Colonic mucosa (tissue), 4 donors: ENCODE measurements at regions not wholly inside any gene's neighbourhood (a gene's known extent, or its start where the extent isn't known, plus 50 kb on each side); places are given as distances from the start of the nearest gene placed in this dataset.

Source experiments
- DNase-seq: peaks from one replicate; pipeline ENCODE4 v3.0.0-alpha.2; 2020
- H3K27ac ChIP-seq: fragments of 200-600 bp; one replicate; pipeline ENCODE4 v1.8.0; 2021
- H3K27me3 ChIP-seq: fragments of 200-600 bp; one replicate; pipeline ENCODE4 v1.8.0; 2021
- H3K36me3 ChIP-seq: fragments of 200-600 bp; one replicate; pipeline ENCODE4 v1.8.0; 2021
- H3K4me1 ChIP-seq: fragments of 200-600 bp; one replicate; pipeline ENCODE4 v1.8.0; 2021; ENCODE audit warnings: mild to moderate bottlenecking
- H3K4me3 ChIP-seq: fragments of 200-600 bp; one replicate; pipeline ENCODE4 v1.8.0; 2021
- H3K9ac ChIP-seq, 2 donors: one replicate each; pipeline ENCODE4 v1.7.0; 2013; ENCODE audit warnings: control low read depth in 2 of 2, low read depth in 2 of 2, low read length in 2 of 2
- H3K9me3 ChIP-seq: fragments of 200-600 bp; one replicate; pipeline ENCODE4 v1.8.0; 2021
- intact Hi-C: fragments of 100-400 bp; cut with DNase I; formaldehyde crosslinking; loops from one replicate; pipeline ENCODE4 v1.14.1; 2022
- TF ChIP-seq, protein P1 (sequence below): fragments of 200-600 bp; IDR thresholded peaks from one replicate; pipeline ENCODE4 v1.8.0; 2022; ENCODE audit warnings: antibody characterized with exemption, mild to moderate bottlenecking
- donor health status: healthy.
- donor health status: DM: no; HTN: no; CAD: no.
- donor health status: DM: no; HTN: no; CAD: no.

DNA sequence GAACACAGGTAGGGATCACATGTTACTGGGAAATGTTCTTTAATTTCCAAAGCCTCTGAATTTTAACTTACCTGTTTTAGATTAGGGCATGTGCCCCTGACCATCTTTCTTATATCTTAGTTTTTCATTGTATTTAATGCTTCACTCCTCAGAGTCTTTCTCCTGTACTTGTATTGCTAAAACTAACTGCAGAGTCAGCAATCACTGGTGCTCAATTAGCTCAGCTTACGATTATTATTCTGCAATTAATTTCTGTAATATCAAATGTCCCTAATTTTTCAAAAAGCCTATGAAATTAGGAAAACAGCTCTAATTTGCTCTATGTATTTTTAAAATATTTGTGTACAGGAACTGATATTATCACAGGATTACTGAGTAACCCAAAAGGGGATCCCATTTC, 693.2 kb upstream of the SLC8A1 start:
- H3K27me3 ChIP-seq, result no peaks in the 10 kb centered on the region
- intact Hi-C loops, result no loop called here
- no peak for DNase-seq
- H3K4me1 ChIP-seq, result no peaks in the 10 kb centered on the region
- no peak overlapping the region for H3K9ac ChIP-seq
- H3K4me3 ChIP-seq, result no peak overlapping the region
- TF ChIP-seq, protein P1, sequence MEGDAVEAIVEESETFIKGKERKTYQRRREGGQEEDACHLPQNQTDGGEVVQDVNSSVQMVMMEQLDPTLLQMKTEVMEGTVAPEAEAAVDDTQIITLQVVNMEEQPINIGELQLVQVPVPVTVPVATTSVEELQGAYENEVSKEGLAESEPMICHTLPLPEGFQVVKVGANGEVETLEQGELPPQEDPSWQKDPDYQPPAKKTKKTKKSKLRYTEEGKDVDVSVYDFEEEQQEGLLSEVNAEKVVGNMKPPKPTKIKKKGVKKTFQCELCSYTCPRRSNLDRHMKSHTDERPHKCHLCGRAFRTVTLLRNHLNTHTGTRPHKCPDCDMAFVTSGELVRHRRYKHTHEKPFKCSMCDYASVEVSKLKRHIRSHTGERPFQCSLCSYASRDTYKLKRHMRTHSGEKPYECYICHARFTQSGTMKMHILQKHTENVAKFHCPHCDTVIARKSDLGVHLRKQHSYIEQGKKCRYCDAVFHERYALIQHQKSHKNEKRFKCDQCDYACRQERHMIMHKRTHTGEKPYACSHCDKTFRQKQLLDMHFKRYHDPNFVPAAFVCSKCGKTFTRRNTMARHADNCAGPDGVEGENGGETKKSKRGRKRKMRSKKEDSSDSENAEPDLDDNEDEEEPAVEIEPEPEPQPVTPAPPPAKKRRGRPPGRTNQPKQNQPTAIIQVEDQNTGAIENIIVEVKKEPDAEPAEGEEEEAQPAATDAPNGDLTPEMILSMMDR, result no peak
- no peaks in the 10 kb centered on the region for H3K36me3 ChIP-seq
- no peak overlapping the region for H3K27ac ChIP-seq
- no peaks in the 10 kb centered on the region for H3K9me3 ChIP-seq

DNA sequence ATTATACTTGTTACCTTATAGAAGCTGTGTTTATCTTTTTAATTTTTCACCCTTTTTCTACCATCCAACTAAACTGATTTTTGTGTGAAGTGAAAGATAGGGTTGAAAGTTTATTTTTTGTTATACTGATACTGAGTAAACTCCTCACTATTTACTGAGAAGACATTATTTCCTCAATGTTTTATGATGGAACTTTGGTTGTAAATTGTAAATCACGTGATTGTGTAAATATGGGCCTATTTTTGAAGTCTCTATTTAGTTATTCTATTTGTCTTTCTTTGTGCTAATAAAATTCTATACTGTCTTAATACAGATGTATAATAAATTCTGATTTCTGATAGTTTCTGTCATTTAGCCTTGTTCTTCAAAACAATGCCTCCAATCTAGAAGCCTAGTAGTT, 697.2 kb upstream of the SLC8A1 start:
- no peak for DNase-seq
- Histone ChIP-seq H3K27ac (no peak overlapping the region), H3K9ac (no peak overlapping the region), H3K36me3 (no peaks in the 10 kb centered on the region), H3K4me1 (no peaks in the 10 kb centered on the region), H3K4me3 (no peak overlapping the region), H3K9me3 (no peaks in the 10 kb centered on the region), H3K27me3 (no peaks in the 10 kb centered on the region)
- intact Hi-C loops, result no loop called here
- TF ChIP-seq, protein P1, result no peak

DNA sequence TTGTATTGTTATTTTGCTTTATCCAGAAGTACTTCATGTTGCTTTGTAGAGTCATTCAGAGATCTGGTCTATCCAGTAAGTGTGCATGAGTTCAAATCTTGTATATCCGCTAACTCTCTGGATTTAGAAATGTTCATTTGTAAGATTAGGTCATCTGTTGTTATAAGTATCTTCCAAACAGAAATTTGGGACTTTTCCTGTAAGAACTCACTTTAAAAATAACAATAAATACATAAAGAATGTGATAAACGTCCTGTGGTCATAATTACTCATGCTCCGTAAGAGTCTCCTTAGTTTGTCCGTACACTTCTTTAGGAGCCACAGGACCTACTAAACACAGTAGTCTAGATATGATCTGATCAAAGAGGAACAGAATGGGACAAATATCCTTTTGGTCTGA, 699.9 kb upstream of the SLC8A1 start:
- Histone ChIP-seq H3K9ac (no peak overlapping the region), H3K9me3 (no peaks in the 10 kb centered on the region), H3K27me3 (no peaks in the 10 kb centered on the region), H3K36me3 (no peaks in the 10 kb centered on the region), H3K4me1 (no peaks in the 10 kb centered on the region), H3K4me3 (no peak overlapping the region), H3K27ac (no peak overlapping the region)
- TF ChIP-seq, protein P1, result no peak
- DNase-seq, result no peak
- intact Hi-C loops, result no loop called here

DNA sequence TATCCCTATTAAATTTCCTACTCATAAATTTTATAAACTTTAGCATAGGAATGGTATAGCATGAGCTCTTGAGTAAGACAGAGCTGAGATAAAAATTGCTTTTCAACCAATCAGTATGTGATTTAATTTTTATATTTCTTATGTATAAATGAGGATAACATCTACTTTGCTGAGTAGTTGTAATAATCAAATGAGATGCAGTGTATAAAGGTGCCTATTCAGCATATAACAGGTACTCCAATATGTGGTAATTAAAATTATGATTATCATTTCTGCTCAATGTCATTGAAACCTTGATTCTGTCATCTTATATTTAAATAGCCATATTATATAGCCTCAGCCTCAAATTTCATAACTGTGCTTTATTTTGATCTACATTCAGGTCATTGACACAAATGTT, 700.4 kb upstream of the SLC8A1 start:
- no peaks in the 10 kb centered on the region for H3K4me1 ChIP-seq
- no peaks in the 10 kb centered on the region for H3K27me3 ChIP-seq
- intact Hi-C loops, result no loop called here
- DNase-seq, result no peak
- H3K27ac ChIP-seq, result no peak overlapping the region
- TF ChIP-seq, protein P1, result no peak
- no peak overlapping the region for H3K9ac ChIP-seq
- H3K36me3 ChIP-seq, result no peaks in the 10 kb centered on the region
- no peaks in the 10 kb centered on the region for H3K9me3 ChIP-seq
- H3K4me3 ChIP-seq, result no peak overlapping the region

DNA sequence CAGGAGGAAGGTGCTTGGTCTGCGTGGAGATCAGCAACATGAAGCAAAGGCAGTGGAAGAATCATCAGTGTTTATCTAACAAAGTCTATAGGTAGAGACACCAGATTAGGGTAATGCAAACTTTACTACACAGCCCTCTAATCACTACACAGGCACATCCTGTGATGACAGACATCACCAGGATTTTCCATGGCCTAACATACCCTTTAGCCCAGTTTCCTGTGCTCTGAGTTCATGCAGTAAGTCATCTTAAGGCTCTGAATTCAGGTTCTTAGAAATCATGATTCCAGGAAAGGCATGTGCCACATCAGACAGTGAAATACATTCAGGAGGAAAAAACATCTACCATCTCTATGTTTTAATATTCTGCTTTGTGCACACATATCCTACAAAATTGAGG, 708.5 kb upstream of the SLC8A1 start:
- Histone ChIP-seq H3K9ac (no peak overlapping the region), H3K27ac (no peak overlapping the region), H3K4me3 (no peak overlapping the region), H3K36me3 (no peaks in the 10 kb centered on the region), H3K9me3 (no peaks in the 10 kb centered on the region), H3K27me3 (no peaks in the 10 kb centered on the region), H3K4me1 (no peaks in the 10 kb centered on the region)
- no peak for DNase-seq
- intact Hi-C loops, result no loop called here
- TF ChIP-seq, protein P1, result no peak

DNA sequence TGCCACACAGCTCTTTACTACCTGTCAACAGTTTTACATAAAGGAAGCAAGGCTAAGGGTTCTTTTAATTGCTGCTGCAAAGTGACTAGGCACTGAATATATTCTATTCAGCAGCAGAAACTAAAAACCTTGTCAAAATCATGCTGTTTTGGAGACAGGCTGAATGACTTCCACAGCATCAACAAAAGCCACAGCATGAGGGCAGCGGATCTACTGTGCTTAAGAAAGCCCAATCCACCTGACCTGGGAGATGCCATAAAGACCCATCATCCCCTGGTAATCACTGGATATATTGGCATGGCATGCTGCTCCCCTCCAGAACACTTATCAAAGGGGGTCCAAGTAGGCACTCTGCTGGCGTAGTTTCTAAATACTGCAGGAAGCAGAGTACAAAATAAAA, 715.1 kb upstream of the SLC8A1 start:
- H3K27me3 ChIP-seq, result no peaks in the 10 kb centered on the region
- DNase-seq, result no peak
- TF ChIP-seq, protein P1, result no peak
- intact Hi-C loops, result no loop called here
- H3K9ac ChIP-seq, result no peak overlapping the region
- H3K36me3 ChIP-seq, result no peaks in the 10 kb centered on the region
- H3K4me3 ChIP-seq, result no peak overlapping the region
- no peak overlapping the region for H3K27ac ChIP-seq
- no peaks in the 10 kb centered on the region for H3K4me1 ChIP-seq
- H3K9me3 ChIP-seq, result no peaks in the 10 kb centered on the region
